OCI-LY3 (cell line): ENCODE measurements at regions not wholly inside any gene's neighbourhood (a gene's known extent, or its start where the extent isn't known, plus 50 kb on each side); places are given as distances from the start of the nearest gene placed in this dataset.
A peak's percentile ranks its signal among the peaks of the same experiment; 100 is the strongest.

Experiments
- H2AFZ ChIP-seq: fragments of 200-600, 300-600 bp; shearing (Covaris generic); 2 replicates; pipeline ENCODE4 v1.6.0; 2014; ENCODE audit warnings: antibody characterized with exemption, low read depth, low read length
- H3K27ac ChIP-seq: fragments of 200-600, 300-600 bp; sonication (generic); 2 replicates; pipeline ENCODE4 v1.5.1; 2014; ENCODE audit warnings: mild to moderate bottlenecking, low read length, moderate library complexity, mixed read lengths
- H3K27me3 ChIP-seq: fragments of 200-600, 300-600 bp; sonication (generic); 2 replicates; pipeline ENCODE4 v1.6.1; 2014; ENCODE audit warnings: low read depth, low read length, mixed read lengths
- H3K36me3 ChIP-seq: fragments of 200-600, 300-600 bp; sonication (generic); replicated peaks from 2 replicates; pipeline ENCODE3; 2014; ENCODE audit warnings: low read depth, low read length, mixed read lengths
- H3K4me1 ChIP-seq: fragments of 300-600, 200-600 bp; sonication (generic); 2 replicates; pipeline ENCODE4 v1.6.1; 2014; ENCODE audit warnings: low read length, mixed read lengths
- H3K4me2 ChIP-seq: fragments of 200-600, 300-600 bp; sonication (generic); 2 replicates; pipeline ENCODE4 v1.6.1; 2014; ENCODE audit warnings: low read length, mixed read lengths
- H3K4me3 ChIP-seq: fragments of 300-600, 200-600 bp; sonication (generic); 2 replicates; pipeline ENCODE4 v1.5.1; 2014; ENCODE audit warnings: antibody characterized with exemption, mild to moderate bottlenecking, low read length, moderate library complexity
- H3K79me2 ChIP-seq: fragments of 300-600, 200-600 bp; shearing (Covaris generic); 2 replicates; pipeline ENCODE4 v1.6.1; 2014; ENCODE audit warnings: mild to moderate bottlenecking, low read length, mixed read lengths
- H3K9ac ChIP-seq: fragments of 300-600, 200-600 bp; shearing (Covaris generic); 2 replicates; pipeline ENCODE4 v1.6.0; 2014; ENCODE audit warnings: mild to moderate bottlenecking, low read length, moderate library complexity
- H3K9me3 ChIP-seq: fragments of 200-600, 300-600 bp; shearing (Covaris generic); 2 replicates; pipeline ENCODE4 v1.6.1; 2014; ENCODE audit warnings: low read length, mixed read lengths; ENCODE audit not compliant: insufficient read depth
- H4K20me1 ChIP-seq: fragments of 200-600, 300-600 bp; sonication (generic); 2 replicates; pipeline ENCODE4 v1.6.1; 2016; ENCODE audit warnings: low read length, mixed read lengths; ENCODE audit not compliant: insufficient read depth
- EZH2phosphoT487 ChIP-seq: fragments of 200-600 bp; shearing (Covaris generic); IDR thresholded peaks from 2 replicates; pipeline ENCODE4 v1.6.1; 2018; ENCODE audit warnings: antibody characterized with exemption, mixed run types, low read depth
- TF ChIP-seq, protein P1 (sequence below): fragments of 200-600, 300-600 bp; sonication (generic); IDR thresholded peaks from 2 replicates; pipeline ENCODE4 v1.5.1; 2014; ENCODE audit warnings: antibody characterized with exemption, low read length, low read depth

GRCh38 chr1:238642231-238642630, 744.1 kb upstream of the CHRM3 start:
- Histone ChIP-seq H3K79me2 (no peaks in the 10 kb centered on the region), H3K4me3 (no peak overlapping the region), H3K4me1 (peaks cover 5% of the 10 kb centered on the region; the same call in 1 of the 2 replicates), H3K27me3 (no peaks in the 10 kb centered on the region), H3K9ac (no peak overlapping the region), H3K9me3 (no peaks in the 10 kb centered on the region), H3K27ac (no peak overlapping the region), H3K36me3 (no peaks in the 10 kb centered on the region), H4K20me1 (no peaks in the 10 kb centered on the region), H2AFZ (peak overlapping the region; percentile 68), H3K4me2 (no peak overlapping the region)
- no peak for TF ChIP-seq EZH2phosphoT487
- TF ChIP-seq, protein P1, sequence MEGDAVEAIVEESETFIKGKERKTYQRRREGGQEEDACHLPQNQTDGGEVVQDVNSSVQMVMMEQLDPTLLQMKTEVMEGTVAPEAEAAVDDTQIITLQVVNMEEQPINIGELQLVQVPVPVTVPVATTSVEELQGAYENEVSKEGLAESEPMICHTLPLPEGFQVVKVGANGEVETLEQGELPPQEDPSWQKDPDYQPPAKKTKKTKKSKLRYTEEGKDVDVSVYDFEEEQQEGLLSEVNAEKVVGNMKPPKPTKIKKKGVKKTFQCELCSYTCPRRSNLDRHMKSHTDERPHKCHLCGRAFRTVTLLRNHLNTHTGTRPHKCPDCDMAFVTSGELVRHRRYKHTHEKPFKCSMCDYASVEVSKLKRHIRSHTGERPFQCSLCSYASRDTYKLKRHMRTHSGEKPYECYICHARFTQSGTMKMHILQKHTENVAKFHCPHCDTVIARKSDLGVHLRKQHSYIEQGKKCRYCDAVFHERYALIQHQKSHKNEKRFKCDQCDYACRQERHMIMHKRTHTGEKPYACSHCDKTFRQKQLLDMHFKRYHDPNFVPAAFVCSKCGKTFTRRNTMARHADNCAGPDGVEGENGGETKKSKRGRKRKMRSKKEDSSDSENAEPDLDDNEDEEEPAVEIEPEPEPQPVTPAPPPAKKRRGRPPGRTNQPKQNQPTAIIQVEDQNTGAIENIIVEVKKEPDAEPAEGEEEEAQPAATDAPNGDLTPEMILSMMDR: no peak

DNA sequence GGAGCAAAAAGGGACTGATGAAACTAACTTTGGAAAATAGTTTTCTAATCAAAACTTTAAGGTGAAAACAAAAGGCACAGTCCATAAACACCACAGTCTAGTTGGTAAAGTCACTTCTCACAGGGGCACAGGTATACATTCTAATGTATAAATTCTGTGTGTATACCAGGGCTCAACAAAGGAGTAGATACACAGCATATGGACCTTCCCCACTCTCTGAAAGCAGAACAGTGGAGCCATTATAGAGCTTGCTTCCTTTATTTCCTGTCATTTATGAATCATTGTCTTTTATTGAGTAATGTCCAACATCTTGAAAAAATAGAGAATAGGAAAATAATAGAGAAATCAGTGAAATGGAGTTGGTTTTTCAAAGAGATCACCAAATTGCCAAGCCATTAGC, 746.5 kb upstream of the CHRM3 start:
- Histone ChIP-seq H4K20me1 (no peaks in the 10 kb centered on the region), H3K27ac (no peak overlapping the region), H3K9ac (no peak overlapping the region), H3K27me3 (no peaks in the 10 kb centered on the region), H3K4me2 (no peak overlapping the region), H3K36me3 (no peaks in the 10 kb centered on the region), H3K4me3 (no peak overlapping the region), H3K4me1 (no peaks in the 10 kb centered on the region), H3K9me3 (no peaks in the 10 kb centered on the region), H2AFZ (no peak overlapping the region), H3K79me2 (no peaks in the 10 kb centered on the region)
- TF ChIP-seq, protein P1: no peak
- no peak for TF ChIP-seq EZH2phosphoT487

DNA sequence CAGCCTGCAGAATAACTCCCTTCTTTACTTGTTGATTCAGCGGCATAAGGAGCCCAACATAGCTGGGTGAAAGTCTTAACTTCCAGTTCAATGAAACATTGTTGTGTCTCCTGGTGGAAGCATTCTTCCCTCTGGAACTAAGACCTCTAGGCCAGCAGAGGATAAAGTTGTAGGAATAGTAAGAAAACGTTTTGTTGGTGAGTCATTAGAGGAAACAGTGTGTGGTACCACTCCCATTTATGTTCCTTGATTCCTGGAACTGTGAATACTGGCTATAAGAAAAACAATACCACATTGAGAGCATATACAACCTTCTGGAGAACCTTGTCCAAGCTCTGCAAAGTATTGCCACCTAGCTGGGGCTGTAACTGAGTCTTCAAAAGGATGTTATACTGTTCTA, 737.4 kb upstream of the ZP4 start:
- Histone ChIP-seq H3K4me1 (peaks cover 6% of the 10 kb centered on the region), H2AFZ (no peak overlapping the region)

GRCh38 chr1:238624776-238625175, 734.1 kb upstream of the ZP4 start:
- no peak overlapping the region for H3K9ac ChIP-seq
- no peaks in the 10 kb centered on the region for H3K36me3 ChIP-seq
- no peak overlapping the region for H3K4me3 ChIP-seq
- H3K79me2 ChIP-seq: no peaks in the 10 kb centered on the region
- no peak overlapping the region for H3K27ac ChIP-seq
- H4K20me1 ChIP-seq: no peaks in the 10 kb centered on the region
- H3K4me1 ChIP-seq: peaks cover 6% of the 10 kb centered on the region
- H3K27me3 ChIP-seq: no peaks in the 10 kb centered on the region
- TF ChIP-seq, protein P1: no peak
- TF ChIP-seq EZH2phosphoT487: no peak
- no peak overlapping the region for H2AFZ ChIP-seq
- H3K9me3 ChIP-seq: no peaks in the 10 kb centered on the region
- 0 out of 2 replicates have a peak overlapping the region, but pooled peaks have one; percentile 8 for H3K4me2 ChIP-seq

More for the DNA sequence above, 737.4 kb upstream of the ZP4 start:
- TF ChIP-seq EZH2phosphoT487: no peak
- TF ChIP-seq, protein P1: no peak
- no peak overlapping the region for H3K4me3 ChIP-seq
- H3K4me2 ChIP-seq: no peak overlapping the region
- H3K9ac ChIP-seq: no peak overlapping the region
- H3K27me3 ChIP-seq: no peaks in the 10 kb centered on the region
- H3K36me3 ChIP-seq: no peaks in the 10 kb centered on the region
- no peaks in the 10 kb centered on the region for H4K20me1 ChIP-seq
- no peak overlapping the region for H3K27ac ChIP-seq
- H3K79me2 ChIP-seq: no peaks in the 10 kb centered on the region
- no peaks in the 10 kb centered on the region for H3K9me3 ChIP-seq
